ENCODE measurements at regions not wholly inside any gene's neighbourhood (a gene's known extent, or its start where the extent isn't known, plus 50 kb on each side); places are given as distances from the start of the nearest gene placed in this dataset.

- TF ChIP-seq SIN3A (IDR thresholded peaks at IDR 0.05; ENCODE audit: borderline replicate concordance, low read depth, low read length), result no peak
- no peak for TF ChIP-seq MAX (IDR thresholded peaks at IDR 0.05; ENCODE audit: low read depth)
- TF ChIP-seq GABPA (IDR thresholded peaks at IDR 0.05; ENCODE audit: low read depth), result no peak
- no peak for TF ChIP-seq JUND (IDR thresholded peaks at IDR 0.05)
- TF ChIP-seq NRF1 (IDR thresholded peaks at IDR 0.05; ENCODE audit: low read depth, low read length), result no peak
- TF ChIP-seq CTCF (IDR thresholded peaks at IDR 0.05), result peak; percentile 58
- TF ChIP-seq MEF2A (IDR thresholded peaks at IDR 0.05; ENCODE audit: borderline replicate concordance, low read depth), result no peak
- TF ChIP-seq EP300 (IDR thresholded peaks at IDR 0.05; ENCODE audit: borderline replicate concordance in 1 of 2, low read depth in 1 of 2, low read length in 1 of 2), result no peak
- TF ChIP-seq FOXJ3 (CRISPR knock-in tag; IDR thresholded peaks at IDR 0.05), result no peak
- TF ChIP-seq EZH2phosphoT487 (IDR thresholded peaks at IDR 0.05; ENCODE audit: borderline replicate concordance, low read depth), result no peak
- no peak for TF ChIP-seq YY1 (IDR thresholded peaks at IDR 0.05; ENCODE audit: low read depth)
These were observed 153.0 kb upstream of the DIO2 start for GRCh38 chr14:80364274-80364673.
